ENCODE measurements at regions not wholly inside any gene's neighbourhood (a gene's known extent, or its start where the extent isn't known, plus 50 kb on each side); places are given as distances from the start of the nearest gene placed in this dataset.

GRCh38 chr3:34237946-34238345 lies 439.5 kb downstream of the PDCD6IP start:
- Mint-ChIP-seq H3K4me1 (peaks cover 2% of the 10 kb centered on the region), H3K27ac (no peak overlapping the region), H3K27me3 (no peaks in the 10 kb centered on the region), H3K4me3 (no peak overlapping the region), H3K9me3 (ENCODE audit: insufficient read depth) (no peaks in the 10 kb centered on the region)
- no peak overlapping the region for H3K27ac ChIP-seq (ENCODE audit: low read length in 2 of 2)
- ATAC-seq (ENCODE audit: low read depth) (no peak), DNase-seq (no peak)
- WGBS (ENCODE audit: insufficient coverage), result no CpG with 5 or more reads among the region's 1 CpG
- H3K4me2 ChIP-seq (replicated peaks; ENCODE audit: low read depth, low read length, poor library complexity, severe bottlenecking), result no peak overlapping the region
- H3K79me2 ChIP-seq (ENCODE audit: control insufficient read depth, insufficient read depth, low read length), result no peaks in the 10 kb centered on the region
- H3K9me3 ChIP-seq (ENCODE audit: control extremely low read depth in 1 of 3, control insufficient read depth in 2 of 3, insufficient read depth in 1 of 3, low read length in 2 of 3), result no peaks in the 10 kb centered on the region
- no peak overlapping the region for H2AFZ ChIP-seq (ENCODE audit: insufficient read depth, low read depth, low read length, poor library complexity, severe bottlenecking)
- no peaks in the 10 kb centered on the region for H3K4me1 ChIP-seq (ENCODE audit: control insufficient read depth in 2 of 2, insufficient read depth in 2 of 2, low read length in 2 of 2)
- ChIA-PET POLR2A (no interaction called here), CTCF (no interaction called here)
- H3K9ac ChIP-seq (ENCODE audit: low read length), result no peak overlapping the region
- H3K27me3 ChIP-seq (replicated peaks in 1 of 4; ENCODE audit: control extremely low read depth in 1 of 4, control insufficient read depth in 3 of 4, insufficient read depth in 4 of 4, low read length in 3 of 4), result no peaks in the 10 kb centered on the region
- TF ChIP-seq CTCF (IDR thresholded peaks at IDR 0.05) (no peak), EZH2 (IDR thresholded peaks at IDR 0.05; ENCODE audit: borderline replicate concordance, insufficient read depth, low read depth, low read length, poor library complexity, severe bottlenecking) (no peak)
- H3K36me3 ChIP-seq (replicated peaks in 1 of 2; ENCODE audit: control extremely low read depth in 1 of 2, control insufficient read depth in 1 of 2, extremely low read depth in 1 of 2, insufficient read depth in 2 of 2, low read length in 1 of 2), result no peaks in the 10 kb centered on the region
- intact Hi-C loops (cut with micrococcal nuclease), result no loop called here
- no peak overlapping the region for H3K4me3 ChIP-seq (ENCODE audit: control extremely low read depth in 1 of 5, extremely low read depth in 1 of 5, insufficient read depth in 1 of 5, low read depth in 2 of 5, low read length in 4 of 5)
- no peaks in the 10 kb centered on the region for H4K20me1 ChIP-seq (ENCODE audit: control insufficient read depth, insufficient read depth, low read length, poor library complexity, severe bottlenecking)

GRCh38 chr3:34238407-34238806 lies 440.0 kb downstream of the PDCD6IP start:
- Histone ChIP-seq H3K9me3 (ENCODE audit: control extremely low read depth in 1 of 3, control insufficient read depth in 2 of 3, insufficient read depth in 1 of 3, low read length in 2 of 3) (no peaks in the 10 kb centered on the region), H3K4me3 (ENCODE audit: control extremely low read depth in 1 of 5, extremely low read depth in 1 of 5, insufficient read depth in 1 of 5, low read depth in 2 of 5, low read length in 4 of 5) (no peak overlapping the region), H3K9ac (ENCODE audit: low read length) (no peak overlapping the region), H4K20me1 (ENCODE audit: control insufficient read depth, insufficient read depth, low read length, poor library complexity, severe bottlenecking) (no peaks in the 10 kb centered on the region), H3K4me1 (ENCODE audit: control insufficient read depth in 2 of 2, insufficient read depth in 2 of 2, low read length in 2 of 2) (no peaks in the 10 kb centered on the region), H3K36me3 (replicated peaks in 1 of 2; ENCODE audit: control extremely low read depth in 1 of 2, control insufficient read depth in 1 of 2, extremely low read depth in 1 of 2, insufficient read depth in 2 of 2, low read length in 1 of 2) (no peaks in the 10 kb centered on the region), H3K27me3 (replicated peaks in 1 of 4; ENCODE audit: control extremely low read depth in 1 of 4, control insufficient read depth in 3 of 4, insufficient read depth in 4 of 4, low read length in 3 of 4) (no peaks in the 10 kb centered on the region), H2AFZ (ENCODE audit: insufficient read depth, low read depth, low read length, poor library complexity, severe bottlenecking) (no peak overlapping the region), H3K79me2 (ENCODE audit: control insufficient read depth, insufficient read depth, low read length) (no peaks in the 10 kb centered on the region), H3K27ac (ENCODE audit: low read length in 2 of 2) (no peak overlapping the region), H3K4me2 (replicated peaks; ENCODE audit: low read depth, low read length, poor library complexity, severe bottlenecking) (no peak overlapping the region)
- H3K4me1 Mint-ChIP-seq, result peaks cover 2% of the 10 kb centered on the region
- no peak for ATAC-seq (ENCODE audit: low read depth)
- intact Hi-C loops (cut with micrococcal nuclease), result no loop called here
- DNase-seq, result no peak
- no peaks in the 10 kb centered on the region for H3K9me3 Mint-ChIP-seq (ENCODE audit: insufficient read depth)
- POLR2A ChIA-PET, result no interaction called here
- CTCF ChIA-PET, result no interaction called here
- H3K4me3 Mint-ChIP-seq, result no peak overlapping the region
- WGBS (ENCODE audit: insufficient coverage), result no CpG with 5 or more reads among the region's 1 CpG
- H3K27me3 Mint-ChIP-seq, result no peaks in the 10 kb centered on the region
- no peak for TF ChIP-seq CTCF (IDR thresholded peaks at IDR 0.05)
- TF ChIP-seq EZH2 (IDR thresholded peaks at IDR 0.05; ENCODE audit: borderline replicate concordance, insufficient read depth, low read depth, low read length, poor library complexity, severe bottlenecking), result no peak
- no peak overlapping the region for H3K27ac Mint-ChIP-seq
